T-helper 2 cell (primary cell): ENCODE measurements at regions not wholly inside any gene's neighbourhood (a gene's known extent, or its start where the extent isn't known, plus 50 kb on each side); places are given as distances from the start of the nearest gene placed in this dataset.

Experiments
- DNase-seq, 5 experiments: peaks; one replicate each; pipeline versions ENCODE4 v3.0.0 to v3.0.0-alpha.2; 2012 to 2022

DNA sequence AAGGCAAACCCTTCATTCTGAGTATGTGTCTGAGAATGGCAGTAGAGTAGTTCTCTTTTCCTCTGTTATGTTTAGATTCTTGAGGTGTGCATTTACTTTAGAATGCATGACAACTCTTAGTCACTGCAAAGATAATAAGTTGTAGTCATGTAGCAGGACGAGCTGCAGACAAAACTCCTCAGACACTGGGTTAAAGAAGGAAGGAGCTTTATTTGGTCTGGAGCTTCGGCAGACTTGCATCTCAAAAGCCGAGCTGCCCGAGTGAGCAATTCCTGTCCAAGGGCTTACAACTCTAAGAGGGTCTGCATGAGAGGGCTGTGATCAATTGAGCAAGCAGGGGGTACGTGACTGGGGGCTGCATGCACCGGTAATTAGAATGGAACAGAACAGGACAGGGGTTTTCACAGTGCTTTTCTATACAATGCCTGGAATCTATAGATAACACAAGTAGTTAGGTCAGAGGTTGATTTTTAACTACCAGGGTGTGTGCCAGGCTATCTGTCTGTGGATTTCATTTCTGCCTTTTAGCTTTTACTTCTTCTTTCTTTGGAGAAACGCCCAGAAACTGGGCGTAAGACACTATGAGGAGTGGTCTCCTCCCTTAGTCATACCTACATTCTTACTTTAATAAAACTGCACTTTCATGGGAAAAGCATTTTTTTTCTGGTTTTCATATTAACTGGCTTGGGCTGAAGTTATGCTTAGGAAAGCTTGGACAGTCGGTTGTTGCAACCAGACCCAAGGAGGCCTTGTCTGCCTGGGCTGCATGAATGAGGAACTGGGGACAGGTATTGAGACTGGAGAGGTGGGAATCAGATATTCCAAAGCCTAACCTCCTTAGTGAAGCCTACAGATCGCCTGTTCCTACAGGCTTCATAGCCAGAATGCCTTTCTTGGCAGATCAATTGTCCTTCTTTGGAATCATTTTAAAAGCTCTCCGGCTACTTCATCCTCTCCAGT is 115.1 kb downstream of the RHOU start:
- no peak for DNase-seq

DNA sequence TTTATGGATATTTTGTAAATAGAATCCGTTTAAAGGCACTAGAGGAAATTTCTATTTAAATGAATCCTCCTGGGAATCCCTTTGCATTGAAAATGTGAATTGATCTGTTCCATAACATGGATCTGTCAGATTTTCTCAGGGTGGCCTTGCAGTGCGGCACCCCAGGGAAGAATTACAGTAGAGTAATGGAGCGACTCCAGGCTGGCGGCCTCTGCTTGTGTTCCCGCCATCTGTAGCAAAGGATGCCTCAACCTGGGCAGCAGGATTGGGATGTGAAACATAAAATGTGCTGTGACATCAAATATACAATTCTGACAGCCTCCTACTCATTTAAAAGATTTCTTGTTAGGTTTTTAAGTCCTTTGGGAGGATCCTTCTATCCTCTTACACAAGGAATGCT is 115.9 kb downstream of the RHOU start:
- no peak for DNase-seq

DNA sequence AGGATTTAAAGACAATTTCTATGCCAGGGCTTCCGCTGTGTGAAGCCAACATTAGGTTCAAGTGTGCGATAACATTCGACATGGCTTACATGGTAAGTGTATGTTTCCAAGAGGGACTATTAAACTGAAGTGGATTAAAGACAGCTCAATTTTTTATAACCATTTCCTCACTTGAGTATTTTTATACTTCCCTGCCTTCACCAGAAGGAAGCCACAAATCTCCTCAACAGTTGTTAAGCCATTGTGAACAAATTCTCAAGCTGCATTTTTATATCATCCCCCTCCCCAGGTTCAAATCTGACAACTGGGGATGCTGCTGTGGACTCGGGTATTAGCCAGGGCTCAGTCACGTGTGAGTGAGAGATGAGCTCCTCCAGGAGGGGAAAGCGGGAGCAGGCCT is 116.3 kb downstream of the RHOU start:
- DNase-seq = no peak

DNA sequence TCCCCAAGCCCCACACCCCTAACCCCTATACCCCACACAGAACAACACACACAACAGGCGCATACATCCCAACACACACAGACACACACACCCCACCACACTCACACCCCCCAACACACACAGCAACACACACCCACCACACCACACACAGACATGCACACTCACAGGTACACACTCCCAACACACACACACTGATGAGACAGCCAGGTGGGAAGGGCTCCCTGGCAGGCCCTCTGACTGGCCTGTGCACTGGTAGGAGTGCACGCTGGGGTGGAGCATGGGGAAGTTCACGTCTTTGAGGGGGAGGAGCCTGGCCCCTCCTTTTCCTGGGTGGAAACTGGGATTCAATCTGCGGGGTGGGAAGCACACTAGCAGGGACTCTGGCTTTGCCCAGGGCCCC is 116.7 kb downstream of the RHOU start:
- DNase-seq = no peak

DNA sequence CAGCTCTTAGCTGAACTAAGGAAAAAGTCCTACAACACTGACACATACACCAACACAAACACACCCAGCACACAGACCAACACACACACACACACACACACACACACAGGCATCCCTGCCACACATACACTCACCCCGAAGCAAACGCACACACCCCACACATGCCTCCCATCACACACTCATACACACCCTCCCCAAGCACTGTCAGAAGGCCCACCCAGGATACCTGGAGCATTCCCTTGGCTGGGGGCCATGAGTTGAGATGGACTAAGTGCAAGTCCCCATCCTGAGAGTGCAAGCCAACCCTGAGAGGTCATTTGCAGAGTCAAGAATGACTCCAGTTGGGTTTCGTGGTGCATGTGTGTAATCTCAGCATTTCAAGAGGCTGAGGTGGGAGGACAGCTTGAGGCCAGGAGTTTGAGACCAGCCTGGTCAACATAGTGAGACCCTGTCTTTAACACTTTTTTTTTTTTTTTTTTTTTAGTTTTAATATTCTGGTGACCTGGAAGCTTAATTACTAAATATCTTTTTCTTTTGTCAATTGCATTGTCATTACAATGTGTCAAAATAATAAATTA is 117.3 kb downstream of the RHOU start:
- no peak for DNase-seq

DNA sequence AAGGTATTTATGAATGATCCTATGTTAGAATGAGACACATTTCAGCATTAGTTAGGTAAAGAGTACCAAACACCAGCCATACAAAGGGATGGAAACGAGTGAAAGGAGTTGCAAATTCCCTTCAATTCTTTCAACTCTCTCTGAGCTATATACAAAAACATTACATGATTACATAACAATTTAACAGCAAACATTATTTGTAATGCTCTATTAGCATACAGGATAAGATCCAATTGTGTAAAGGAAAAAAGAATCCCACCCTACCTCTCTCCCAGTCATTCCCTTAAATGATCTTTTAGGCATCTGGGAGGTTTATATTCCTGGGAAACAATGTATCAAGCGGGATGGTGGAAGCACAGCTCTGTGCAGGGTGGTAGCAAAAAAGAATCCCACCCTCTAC is 117.9 kb downstream of the RHOU start:
- no peak for DNase-seq

DNA sequence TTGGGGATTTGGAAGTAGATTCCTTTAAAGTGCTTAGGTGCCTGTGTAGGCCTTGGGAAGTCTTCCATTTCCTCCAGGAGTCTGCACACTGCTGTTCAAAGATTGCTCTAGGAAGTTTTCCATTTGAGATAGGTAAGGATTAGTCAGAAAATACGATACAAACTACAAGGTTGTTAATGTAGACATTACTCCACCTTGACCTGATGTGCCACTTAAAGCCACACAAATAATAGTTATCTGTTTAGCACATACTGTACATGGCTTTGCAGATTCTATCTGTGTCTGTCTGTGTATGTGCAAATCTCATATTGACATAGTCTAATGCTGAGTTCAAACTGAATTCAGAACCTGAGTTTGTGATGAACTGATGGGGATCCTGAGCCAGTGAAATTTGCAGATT is 118.4 kb downstream of the RHOU start:
- DNase-seq = no peak

DNA sequence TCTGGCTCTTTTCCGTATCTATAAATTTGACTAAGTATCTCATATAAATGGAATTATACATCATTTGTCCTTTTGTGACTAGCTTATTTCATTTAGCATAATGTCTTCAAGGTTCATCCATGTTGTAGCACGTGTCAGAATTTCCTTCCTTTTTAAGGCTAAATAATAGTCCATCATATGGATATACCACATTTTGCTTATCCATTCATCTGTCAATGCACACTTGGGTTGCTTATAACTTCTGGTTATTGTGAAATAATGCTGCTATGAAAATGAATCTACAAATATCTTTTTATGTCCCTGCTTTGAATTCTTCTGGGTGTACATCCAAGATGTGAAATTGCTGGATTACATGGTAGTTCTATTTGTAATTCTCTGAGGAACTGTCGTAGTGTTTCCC is 119.6 kb downstream of the RHOU start:
- no peak for DNase-seq

DNA sequence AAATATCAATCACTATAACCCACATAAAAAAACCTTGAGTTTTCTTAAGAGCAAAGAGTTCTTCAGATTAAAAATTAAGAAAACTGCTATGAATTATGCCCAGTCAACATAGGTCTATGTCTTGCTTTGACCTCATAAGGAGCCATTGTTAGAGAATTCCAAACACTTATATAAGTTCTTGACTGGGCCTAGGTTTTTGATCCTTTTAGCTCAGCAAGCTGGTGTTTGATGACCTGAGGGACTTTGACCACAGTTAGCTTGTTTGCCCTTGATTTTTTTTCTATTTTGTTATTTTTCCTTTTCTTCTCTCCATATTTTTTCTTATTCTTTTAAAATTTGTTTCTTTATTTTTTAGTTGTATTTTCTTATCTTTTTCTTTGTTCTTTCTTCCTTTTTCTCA is 122.3 kb downstream of the RHOU start:
- DNase-seq = no peak

DNA sequence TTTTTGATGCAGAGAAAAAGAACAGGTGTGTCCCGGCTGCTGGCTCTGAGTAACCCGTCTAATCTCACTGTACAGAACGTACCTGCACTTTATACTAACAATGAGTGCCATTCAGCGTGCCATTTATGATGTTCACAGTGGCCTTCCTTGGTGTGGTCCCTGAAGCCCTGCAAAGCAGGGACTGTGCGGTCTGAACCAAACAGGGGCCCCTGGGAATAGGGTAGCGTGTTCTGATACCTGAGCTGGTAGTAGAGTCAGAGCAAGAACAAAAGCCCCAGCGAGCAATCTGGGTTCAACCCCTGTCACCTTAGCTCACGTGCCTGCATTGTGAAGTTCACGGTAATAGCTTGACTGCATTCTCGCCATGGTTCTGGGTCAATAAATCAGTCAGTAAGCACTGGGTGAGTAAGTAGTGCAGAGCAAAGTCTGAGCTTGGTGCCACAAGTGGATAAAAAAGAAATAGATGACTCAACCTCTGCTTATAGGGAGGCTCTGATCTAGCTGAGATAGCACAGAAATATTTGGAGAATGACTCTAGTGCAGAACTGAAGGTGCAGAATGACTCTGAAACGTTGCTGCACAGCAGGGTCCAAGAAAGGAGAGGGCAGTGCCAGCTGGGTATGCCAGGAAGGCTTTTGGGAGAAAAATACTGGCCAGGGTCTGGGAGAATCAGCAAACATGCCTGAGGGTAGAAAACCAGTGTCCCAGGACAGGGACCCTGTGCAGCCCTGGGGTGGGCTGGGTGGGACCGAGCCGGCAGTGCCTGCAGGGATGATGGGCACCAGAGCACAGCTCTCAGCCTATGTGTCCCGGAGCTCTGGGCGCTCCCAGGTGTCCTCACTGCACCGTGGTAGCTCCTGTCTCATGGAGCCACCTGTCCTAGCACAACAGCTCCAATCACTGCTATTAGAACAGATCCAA is 125.9 kb downstream of the RHOU start:
- peak in 1 of 5 experiments; percentile 95 for DNase-seq

DNA sequence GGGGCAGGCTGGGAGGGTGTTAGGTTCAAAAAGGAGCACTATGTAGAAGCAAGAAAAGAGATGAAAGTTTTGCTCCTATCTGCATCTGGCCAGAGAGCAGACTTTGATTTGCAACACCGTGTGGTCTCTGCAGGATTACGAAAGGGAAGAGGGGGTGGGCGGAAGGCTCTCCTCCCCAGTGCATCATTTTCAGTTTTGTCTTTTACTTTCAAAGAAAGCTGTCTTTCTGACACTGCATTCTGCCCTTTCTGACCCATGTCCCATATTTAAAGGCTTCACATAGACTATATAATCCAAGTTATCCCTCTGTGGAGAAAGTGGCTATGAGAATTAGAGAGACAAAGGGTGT is 126.5 kb downstream of the RHOU start:
- peak in 1 of 5 experiments; percentile 51 for DNase-seq

DNA sequence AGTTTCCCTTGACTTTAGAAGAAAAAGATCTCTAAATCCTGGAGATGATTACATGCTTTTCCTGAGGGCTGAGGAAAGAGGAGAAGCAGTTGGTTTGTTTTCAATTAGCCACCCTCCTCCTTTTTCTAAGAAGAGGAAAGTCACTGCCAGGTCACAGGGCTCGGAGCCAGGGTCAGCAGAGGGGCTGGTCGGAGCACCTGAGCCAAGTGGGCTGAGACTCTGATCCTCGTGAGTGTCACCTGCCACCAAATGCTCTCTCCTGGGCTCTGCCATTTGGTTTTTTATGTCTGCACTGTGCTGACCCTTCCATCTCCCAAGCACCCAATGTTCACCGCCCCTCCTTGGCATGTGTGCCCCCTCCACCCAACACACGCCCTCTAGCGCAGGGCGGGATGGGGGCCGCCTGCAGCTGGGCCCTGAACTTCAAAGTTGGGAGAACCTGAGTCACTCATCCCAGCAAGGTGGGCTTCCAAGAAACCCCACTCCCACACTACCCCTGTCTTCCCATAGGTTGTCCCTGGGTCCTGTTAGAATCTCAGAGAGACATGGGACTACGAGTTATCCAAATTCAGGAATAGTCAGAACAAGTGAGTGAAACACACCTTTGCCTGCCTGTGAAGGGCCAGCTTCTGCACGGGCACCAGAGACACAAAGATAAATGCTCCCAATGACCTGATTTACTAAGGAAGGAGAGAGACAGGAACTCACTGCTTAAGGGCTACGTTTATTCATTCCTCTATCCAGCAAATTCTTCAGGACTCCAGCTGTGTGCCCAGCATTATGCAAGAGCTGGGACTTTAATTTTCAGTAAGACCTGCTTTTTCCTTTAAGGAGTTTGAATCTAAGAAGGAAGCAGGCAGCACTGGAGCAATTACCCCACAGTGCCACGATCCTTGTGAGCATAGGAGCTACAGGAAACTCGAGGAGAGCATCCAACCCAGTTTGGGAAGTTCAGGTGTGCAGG is 127.5 kb downstream of the RHOU start:
- no peak for DNase-seq

DNA sequence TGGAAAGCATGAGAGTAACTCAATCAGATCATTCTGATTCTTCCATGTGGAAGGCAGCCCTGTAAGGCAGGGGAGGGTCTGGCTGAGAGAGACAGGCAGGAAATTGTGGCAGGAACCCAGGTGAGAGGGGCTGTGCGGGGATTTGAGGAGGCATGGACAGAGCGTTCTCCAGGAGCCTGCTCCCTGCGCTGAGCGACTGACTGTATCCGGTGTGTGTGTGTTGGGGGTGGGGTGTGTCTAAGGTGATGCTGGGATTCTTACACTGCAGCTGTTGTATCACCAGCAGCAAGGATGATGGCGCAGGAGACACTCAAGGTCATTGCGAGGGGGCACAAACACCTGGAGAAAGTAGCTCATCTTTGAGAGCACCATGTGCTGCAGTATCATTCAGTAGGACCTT is 128.5 kb downstream of the RHOU start:
- DNase-seq = no peak

DNA sequence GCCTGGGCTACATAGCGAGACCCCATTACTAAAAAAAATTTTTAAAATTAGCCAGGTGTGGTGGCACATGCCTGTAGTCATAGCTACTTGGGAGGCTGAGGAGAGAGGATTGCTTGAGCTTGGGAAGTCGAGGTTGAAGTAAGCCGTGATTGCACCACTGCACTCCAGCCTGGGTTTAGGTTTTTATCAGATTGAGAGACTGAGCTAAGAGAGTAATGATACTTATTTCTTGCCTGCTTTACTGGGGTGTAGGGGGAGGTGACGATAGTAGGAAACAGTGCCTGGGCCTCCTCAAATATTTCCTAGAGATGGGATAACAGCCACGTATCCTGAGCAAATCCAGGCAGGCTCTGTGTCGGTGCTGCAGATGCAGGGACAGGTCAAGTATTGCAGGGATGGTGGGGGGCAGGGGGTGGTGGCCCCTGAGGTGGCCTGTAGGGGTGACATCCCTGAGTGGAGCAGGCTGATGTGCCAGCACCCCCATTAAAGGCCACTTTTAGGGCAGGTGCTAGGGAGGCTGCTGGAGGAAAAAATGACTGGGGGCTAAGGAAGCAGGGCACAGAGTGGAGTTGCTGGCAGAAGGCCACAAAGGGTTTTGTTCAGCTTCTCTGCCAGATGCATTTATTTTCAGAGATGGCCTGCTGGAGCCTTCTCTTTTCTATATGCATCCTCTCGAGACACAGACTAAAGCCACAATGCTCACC is 130.5 kb downstream of the RHOU start:
- no peak for DNase-seq

DNA sequence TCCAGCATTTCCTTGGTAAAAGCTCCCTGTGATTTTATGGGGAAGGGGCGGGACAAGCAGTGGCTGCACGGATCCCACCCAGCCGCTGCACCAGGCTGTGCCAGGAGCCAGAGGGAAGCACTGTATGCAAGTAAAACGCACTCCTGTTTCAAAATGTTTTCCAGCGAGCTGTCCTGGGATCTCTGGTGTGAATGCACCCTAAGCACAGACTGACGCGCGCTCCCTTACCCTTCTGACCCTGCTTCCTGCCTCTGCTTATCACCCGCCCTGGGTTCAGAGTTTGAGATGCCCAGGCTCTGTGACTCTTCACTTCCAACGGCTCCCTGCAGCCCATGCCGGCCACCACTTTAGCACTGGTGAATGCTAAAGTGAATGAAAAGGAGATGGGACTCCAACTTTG is 131.2 kb downstream of the RHOU start:
- DNase-seq = no peak

DNA sequence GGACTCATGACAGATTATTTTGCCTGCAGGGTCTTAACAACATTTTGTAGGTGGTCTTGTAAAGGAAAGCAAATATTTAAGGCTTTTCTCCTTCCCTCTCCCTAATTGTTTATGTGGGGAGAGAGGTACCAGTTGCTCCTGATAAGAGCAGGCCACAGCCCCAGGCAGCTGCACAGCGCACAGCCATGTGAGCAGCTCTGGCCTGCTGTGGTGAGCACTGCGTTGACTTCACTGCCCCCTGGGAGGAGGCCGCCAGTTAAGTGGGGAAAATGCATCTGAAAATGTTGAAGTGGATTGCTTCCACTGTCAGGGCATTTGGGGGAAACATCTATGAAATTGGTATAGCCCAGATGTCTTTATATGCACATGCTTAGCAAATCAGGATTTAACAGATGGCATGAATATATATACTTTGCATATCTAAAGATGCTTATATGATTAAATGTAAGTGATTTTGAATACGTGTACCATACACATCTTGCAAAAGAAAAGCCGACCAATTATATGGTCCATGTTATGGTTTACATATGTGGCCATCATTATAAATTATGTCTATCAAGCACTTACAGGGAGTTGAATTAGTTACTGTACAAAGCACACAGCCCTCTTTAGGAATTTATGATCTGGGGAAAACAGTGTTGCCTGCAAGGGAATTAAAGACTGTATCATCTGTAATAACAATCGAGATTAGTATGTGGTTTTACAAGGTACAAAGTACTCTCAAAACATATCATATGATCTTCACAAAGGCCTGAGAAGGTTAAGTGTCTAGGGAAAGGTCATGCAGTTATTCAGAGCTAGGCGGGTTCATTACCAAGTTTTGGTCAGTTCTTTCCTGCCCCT is 132.1 kb downstream of the RHOU start:
- DNase-seq = no peak

DNA sequence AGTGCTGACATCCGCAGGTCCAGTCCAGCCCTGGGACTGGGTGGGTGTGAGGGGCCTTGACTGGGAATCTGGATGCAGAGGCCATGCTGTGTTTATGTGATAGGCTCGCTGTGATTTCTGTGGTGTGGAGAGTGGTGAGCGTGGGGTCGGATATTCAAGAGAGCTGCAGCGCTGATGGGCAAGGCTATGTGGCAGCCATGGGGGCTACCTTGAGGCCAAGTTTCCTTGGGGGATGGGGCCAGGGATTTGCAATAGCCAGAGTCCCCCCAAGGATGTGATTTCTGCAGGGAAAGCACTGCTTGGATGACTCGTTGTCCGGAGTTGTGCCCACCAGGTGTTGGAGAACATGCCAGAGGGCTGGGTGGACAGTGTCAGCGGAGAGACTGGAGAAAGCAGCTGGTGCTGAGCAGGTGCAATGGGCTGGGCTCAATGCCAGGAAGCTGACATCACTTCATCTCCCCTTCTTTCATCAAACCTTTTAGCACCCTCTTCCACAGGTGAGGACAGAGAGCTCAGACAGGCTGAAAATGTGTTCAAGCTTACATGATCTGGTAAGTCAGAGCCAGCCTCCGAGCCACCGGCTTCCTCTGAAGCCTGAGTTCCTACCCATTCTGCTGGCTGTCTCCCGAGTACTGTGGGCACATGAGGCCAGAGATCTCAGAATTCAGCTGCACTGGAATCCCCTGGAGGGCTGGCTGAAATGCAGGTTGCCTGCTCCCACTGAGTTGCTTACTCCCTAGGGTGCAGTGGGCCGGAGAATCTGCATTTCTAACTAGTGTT is 132.9 kb downstream of the RHOU start:
- no peak for DNase-seq

DNA sequence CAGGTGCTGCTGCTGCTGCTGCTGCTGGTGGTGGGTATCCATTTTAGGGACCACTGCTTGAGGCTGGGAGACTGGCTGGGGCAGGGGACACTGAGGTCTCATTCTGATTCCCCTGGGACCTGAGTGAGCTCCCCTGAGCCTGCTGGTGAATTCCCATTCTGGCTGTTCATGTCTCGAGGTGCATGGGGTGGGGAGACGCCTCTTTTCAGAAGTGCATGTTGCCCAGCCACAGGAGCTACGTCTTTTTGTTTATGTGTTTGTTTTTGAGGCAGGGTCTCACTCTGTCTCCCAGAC is 133.4 kb downstream of the RHOU start:
- DNase-seq = no peak

DNA sequence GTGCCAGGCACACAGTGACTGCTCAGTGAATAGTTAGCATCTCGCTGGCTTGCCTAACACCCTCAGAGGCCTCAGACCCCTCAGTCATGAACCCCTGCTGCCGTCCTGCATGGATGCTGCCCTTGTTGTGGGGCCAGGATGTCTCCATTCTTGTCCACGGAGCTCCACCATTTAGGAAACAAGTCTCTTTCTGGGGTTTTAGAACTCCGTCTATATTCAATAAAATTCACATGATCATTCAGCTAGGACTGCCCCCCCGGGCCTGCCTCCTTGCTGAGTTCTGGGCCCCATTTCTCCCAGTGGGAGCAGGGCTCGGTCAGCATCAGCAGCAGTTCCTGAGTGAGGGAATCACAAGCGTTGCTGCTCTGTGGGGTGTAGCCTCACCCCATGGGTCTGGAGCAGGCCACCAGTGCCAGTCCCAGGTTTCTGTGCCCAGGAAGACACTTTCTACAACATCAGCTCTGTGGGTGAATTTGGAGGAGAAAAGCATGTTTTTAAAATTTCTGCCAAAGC is 134.1 kb downstream of the RHOU start:
- DNase-seq = no peak
